K562 (cell line): ENCODE measurements at regions not wholly inside any gene's neighbourhood (a gene's known extent, or its start where the extent isn't known, plus 50 kb on each side); places are given as distances from the start of the nearest gene placed in this dataset.

Experiments used
- ATAC-seq: fragments of 200-7000 bp; cut with Tn5 transposase; 3 replicates; pipeline ENCODE4 v1.9.1; 2020; ENCODE audit warnings: moderate library complexity
- BruUV-seq: library from RNA; stranded (reverse); fragments of 400-500 nt; replicated peaks from 2 replicates; lab custom pipeline; 2021; lab: Mats Ljungman, UMichigan
- CTCF ChIA-PET: fragments of 300-600 bp; formaldehyde crosslinking; extraction: SDS; loops from one replicate; lab custom pipeline; 2021; ENCODE audit warnings: low intra/inter-chr PET ratio; lab: Yijun Ruan, JAX
- POLR2A ChIA-PET: fragments of 300-600, 350-650 bp; sonication (Branson Sonifier 250); formaldehyde crosslinking; extraction: SDS; loops from one replicate; lab custom pipeline; 2021; ENCODE audit warnings: antibody characterized with exemption, inconsistent platforms; lab: Yijun Ruan, JAX
- DNase-seq, 4 experiments: peaks; one replicate each; pipeline versions ENCODE4 v3.0.0 to v3.0.0-alpha.2; 2011 to 2018; ENCODE audit warnings: low spot score in 3 of 4, mixed read lengths in 3 of 4; ENCODE audit errors: extremely low read depth in 1 of 4
- FAIRE-seq: peaks from 2 replicates; lab custom pipeline; 2011; peaks lifted over from hg19 to GRCh38; lab: Jason Lieb, UNC
- H2AFZ ChIP-seq: 2 replicates; pipeline ENCODE4 v1.6.0; 2011; ENCODE audit warnings: low read depth, low read length, control low read depth, inconsistent platforms
- H3K27ac ChIP-seq: fragments of 200-600 bp; 3 replicates; pipeline ENCODE4 v1.8.0; 2011; ENCODE audit warnings: low read depth, mild to moderate bottlenecking, control low read depth, inconsistent platforms, low read length, moderate library complexity, mixed read lengths; ENCODE audit errors: extremely low read depth
- H3K27me3 ChIP-seq, 2 experiments: fragments of 300-600 bp in 1 of 2; 2 replicates in 1 of 2; 3 replicates in 1 of 2; pipeline versions ENCODE4 v1.6.0 to v1.8.0; 2011; ENCODE audit warnings: inconsistent platforms in 2 of 2, low read length in 2 of 2, mild to moderate bottlenecking in 1 of 2, mixed read lengths in 1 of 2, moderate library complexity in 1 of 2; ENCODE audit not compliant: control insufficient read depth in 2 of 2, insufficient read depth in 2 of 2
- H3K36me3 ChIP-seq: fragments of 300-600 bp; 3 replicates; pipeline ENCODE4 v1.8.0; 2011; ENCODE audit warnings: mild to moderate bottlenecking, low read length, inconsistent platforms; ENCODE audit not compliant: control insufficient read depth, insufficient read depth
- H3K4me1 ChIP-seq, 2 experiments: fragments of 200-600 bp in 1 of 2; replicated peaks in 1 of 2; 2 replicates in 1 of 2; 3 replicates in 1 of 2; pipeline versions ENCODE4 v1.5.1 to v1.8.0; 2011; ENCODE audit warnings: inconsistent platforms in 2 of 2, low read length in 2 of 2, mild to moderate bottlenecking in 1 of 2, mixed read lengths in 1 of 2, moderate library complexity in 1 of 2; ENCODE audit not compliant: control insufficient read depth in 2 of 2, insufficient read depth in 2 of 2
- H3K4me2 ChIP-seq: 2 replicates; pipeline ENCODE4 v1.6.1; 2011; ENCODE audit warnings: low read length, control low read depth, inconsistent platforms, mixed read lengths; ENCODE audit not compliant: insufficient read depth
- H3K4me3 ChIP-seq: fragments of 200-600 bp; sonication (generic), shearing (Covaris generic); 2 replicates; pipeline ENCODE4 v1.5.1; 2016; ENCODE audit warnings: control low read depth, inconsistent platforms
- H3K79me2 ChIP-seq: fragments of 200-600 bp; 3 replicates; pipeline ENCODE4 v1.8.0; 2011; ENCODE audit warnings: low read length, inconsistent platforms; ENCODE audit not compliant: control insufficient read depth, insufficient read depth
- H3K9ac ChIP-seq, 2 experiments: 2 replicates each; pipeline versions ENCODE4 v1.6.0 to v1.6.1; 2011; ENCODE audit warnings: low read depth in 2 of 2, low read length in 2 of 2, control low read depth in 1 of 2, inconsistent platforms in 1 of 2, mild to moderate bottlenecking in 1 of 2, mixed read lengths in 1 of 2; ENCODE audit not compliant: insufficient read depth in 1 of 2
- H3K9me1 ChIP-seq: one replicate; pipeline ENCODE4 v1.6.0; 2011; ENCODE audit warnings: inconsistent platforms, mild to moderate bottlenecking, low read length, moderate library complexity; ENCODE audit not compliant: control insufficient read depth, insufficient read depth
- H3K9me3 ChIP-seq: replicated peaks from 2 replicates; pipeline ENCODE4 v1.5.1; 2011; ENCODE audit warnings: low read depth, low read length, inconsistent platforms; ENCODE audit not compliant: control insufficient read depth, insufficient read depth
- H4K20me1 ChIP-seq: replicated peaks from 2 replicates; pipeline ENCODE4 v1.6.1; 2011; ENCODE audit warnings: low read length, inconsistent platforms, mixed read lengths; ENCODE audit not compliant: control insufficient read depth, insufficient read depth
- AFF4 ChIP-seq: sonication (generic); formaldehyde crosslinking; IDR thresholded peaks from 2 replicates; pipeline ENCODE4 v1.8.0; 2023; ENCODE audit warnings: mild to moderate bottlenecking, missing genetic modification reagents
- CREBBP ChIP-seq: IDR thresholded peaks from one replicate; pipeline ENCODE4 v1.6.1; 2012; ENCODE audit warnings: low read depth, mild to moderate bottlenecking, control low read depth, inconsistent platforms, low read length
- DIDO1 ChIP-seq: fragments of 450-650 bp; IDR thresholded peaks from 2 replicates; pipeline ENCODE4 v1.6.1; 2016; ENCODE audit warnings: low read depth, missing biosample characterization, missing genetic modification characterization
- FUS ChIP-seq: fragments of 200-400 bp; formaldehyde crosslinking; optimal IDR thresholded peaks from 2 replicates; pipeline ENCODE3; 2017; ENCODE audit warnings: low read depth, low read length
- HNRNPL ChIP-seq: fragments of 200-400 bp; formaldehyde crosslinking; IDR thresholded peaks from 2 replicates; pipeline ENCODE4 v1.6.1; 2017; ENCODE audit warnings: low read depth, mild to moderate bottlenecking, low read length
- HNRNPLL ChIP-seq: fragments of 200-400 bp; formaldehyde crosslinking; IDR thresholded peaks from 2 replicates; pipeline ENCODE4 v1.6.1; 2017; ENCODE audit warnings: low read length, low read depth, mild to moderate bottlenecking; ENCODE audit not compliant: poor library complexity, severe bottlenecking
- KDM2B ChIP-seq: fragments of 250-450 bp; sonication (Bioruptor Pico); IDR thresholded peaks from 2 replicates; pipeline ENCODE4 v1.8.0; 2021; ENCODE audit warnings: mild to moderate bottlenecking, moderate library complexity
- NELFE ChIP-seq: IDR thresholded peaks from 2 replicates; pipeline ENCODE4 v1.6.1; 2011; ENCODE audit warnings: mild to moderate bottlenecking; ENCODE audit not compliant: insufficient read depth, insufficient read length
- NFATC3 ChIP-seq: fragments of 450-650 bp; IDR thresholded peaks from 2 replicates; pipeline ENCODE4 v1.6.1; 2017; ENCODE audit warnings: mild to moderate bottlenecking
- NONO ChIP-seq, 2 experiments: fragments of 200-400 bp in 1 of 2; fragments of 450-650 bp in 1 of 2; formaldehyde crosslinking in 1 of 2; IDR thresholded peaks; 2 replicates each; pipeline ENCODE4 v1.6.1; 2017; ENCODE audit warnings: low read depth in 2 of 2, mild to moderate bottlenecking in 2 of 2, moderate library complexity in 2 of 2, low read length in 1 of 2
- NR0B1 ChIP-seq: fragments of 450-650 bp; IDR thresholded peaks from one replicate; pipeline ENCODE4 v1.6.1; 2018; ENCODE audit warnings: mild to moderate bottlenecking, moderate library complexity; ENCODE audit not compliant: partially characterized antibody
- PPARD ChIP-seq: fragments of 250-450 bp; sonication (Bioruptor Pico); IDR thresholded peaks from 2 replicates; pipeline ENCODE4 v1.8.0; 2022; ENCODE audit warnings: inconsistent platforms, mild to moderate bottlenecking, moderate library complexity
- RB1 ChIP-seq: fragments of 450-650 bp; IDR thresholded peaks from 2 replicates; pipeline ENCODE4 v1.6.1; 2017; ENCODE audit warnings: low read depth, mild to moderate bottlenecking
- RBM15 ChIP-seq: fragments of 200-400 bp; formaldehyde crosslinking; IDR thresholded peaks from 2 replicates; pipeline ENCODE4 v1.6.1; 2018; ENCODE audit warnings: mild to moderate bottlenecking, low read length, moderate library complexity; ENCODE audit not compliant: insufficient read depth
- STAG1 ChIP-seq: sonication (generic); formaldehyde crosslinking; IDR thresholded peaks from 2 replicates; pipeline ENCODE4 v1.5.0; 2020; ENCODE audit warnings: missing genetic modification reagents, borderline replicate concordance
- ZBTB49 ChIP-seq: sonication (generic); formaldehyde crosslinking; IDR thresholded peaks from 2 replicates; pipeline ENCODE4 v1.8.0; 2022; ENCODE audit warnings: missing genetic modification reagents, mild to moderate bottlenecking, borderline replicate concordance
- whole genome bisulfite sequencing: fragments of 100-300 bp; shearing (Covaris generic); methylation state at CpG from one replicate; pipeline ENCODE4 v1.1.6; 2016; ENCODE audit warnings: low coverage, mixed read lengths; ENCODE audit not compliant: insufficient coverage; ENCODE audit errors: missing lambda C conversion rate; 5-methylcytosine and 5-hydroxymethylcytosine counted together
- in situ Hi-C: fragments of 300-500 bp; cut with MboI; formaldehyde crosslinking; loops from 4 replicates; pipeline ENCODE4 v1.15.0; 2018; ENCODE audit warnings: inconsistent platforms, mixed read lengths
- intact Hi-C: fragments of 100-400 bp; cut with micrococcal nuclease; formaldehyde crosslinking; loops from 2 replicates; pipeline ENCODE4 v1.14.2; 2022

- TF ChIP-seq HNRNPLL (no peak), RBM15 (no peak), KDM2B (CRISPR knock-in tag) (no peak), ZBTB49 (CRISPR knock-in tag) (no peak), NFATC3 (no peak), RB1 (no peak), HNRNPL (no peak), NR0B1 (no peak), NONO (IDR thresholded peaks at IDR 0.05; ENCODE audit: low read depth in 2 of 2, low read length in 1 of 2) (no peak), DIDO1 (no peak), PPARD (CRISPR knock-in tag) (no peak), CREBBP (no peak), FUS (no peak), AFF4 (no peak), STAG1 (CRISPR knock-in tag) (no peak), NELFE (no peak)
- TF ChIP-seq, all 486 proteins: peak for 0
- no peak overlapping the region for H3K27ac ChIP-seq
- no peaks in the 10 kb centered on the region for H3K9me3 ChIP-seq
- in situ Hi-C loops (no loop called here), intact Hi-C loops (no loop called here)
- no peak for FAIRE-seq
- 0 out of 2 replicates have a peak, but pooled peaks cover 4% of the 10 kb centered on the region for H4K20me1 ChIP-seq
- H3K27me3 ChIP-seq: peaks cover 0 to 14% of the 10 kb centered on the region in 2 experiments; a peak in 1 of 5 replicates
- BruUV-seq: no TSS peak
- no peaks in the 10 kb centered on the region for H3K9me1 ChIP-seq
- ChIA-PET CTCF (no interaction called here), POLR2A (interaction anchor here (0.7 kb wide), 1 partner anchor 18 kb away, joined by 3 read pairs; no protein-coding TSS in a partner anchor)
- peaks cover 0 to 2% of the 10 kb centered on the region in 2 experiments; a peak in 2 of 5 replicates for H3K4me1 ChIP-seq
- ATAC-seq: no peak
- no peaks in the 10 kb centered on the region for H3K79me2 ChIP-seq
- H3K36me3 ChIP-seq: no peaks in the 10 kb centered on the region
- H3K4me3 ChIP-seq: no peak overlapping the region
- no peak overlapping the region for H2AFZ ChIP-seq
- no peak for DNase-seq
- H3K9ac ChIP-seq: no peak overlapping the region
- no peak overlapping the region for H3K4me2 ChIP-seq
- 0% methylated on average over 4 of the region's 4 CpGs for WGBS
Observed at GRCh38 chrX:10042055-10042454, 74.9 kb downstream of the CLDN34 start.
